Activated naive CD8-positive, alpha-beta T cell treated with anti-CD3 and anti-CD28 coated beads, Interleukin-2, amount 10 ng/mL, durations not matched to agents 7 days and 5 days (primary cell): ENCODE measurements at regions not wholly inside any gene's neighbourhood (a gene's known extent, or its start where the extent isn't known, plus 50 kb on each side); places are given as distances from the start of the nearest gene placed in this dataset.

ENCODE experiments used
- ATAC-seq: fragments of 150-1000 bp; cut with Tn5 transposase; one replicate; pipeline ENCODE4 v1.10.0; 2021; ENCODE audit warnings: low read depth, moderate library complexity
- POLR2A ChIA-PET: fragments of 350-600 bp; sonication (Branson Sonifier 250); formaldehyde crosslinking; loops from one replicate; lab custom pipeline; 2021; ENCODE audit warnings: antibody characterized with exemption; lab: Charles Lee
- DNase-seq: peaks from one replicate; pipeline ENCODE4 v3.0.0; 2021
- H3K27ac Mint-ChIP-seq: one replicate; pipeline ENCODE4 v1.8.0; 2022; ENCODE audit warnings: mild to moderate bottlenecking, mixed read lengths
- H3K27me3 Mint-ChIP-seq: one replicate; pipeline ENCODE4 v1.8.0; 2022; ENCODE audit warnings: mild to moderate bottlenecking, moderate library complexity, mixed read lengths
- H3K36me3 Mint-ChIP-seq: one replicate; pipeline ENCODE4 v1.8.0; 2021; ENCODE audit warnings: mild to moderate bottlenecking, mixed read lengths
- H3K4me1 Mint-ChIP-seq: one replicate; pipeline ENCODE4 v1.8.0; 2021; ENCODE audit warnings: mixed read lengths
- H3K4me3 Mint-ChIP-seq: one replicate; pipeline ENCODE4 v1.8.0; 2022; ENCODE audit warnings: mild to moderate bottlenecking, moderate library complexity, mixed read lengths
- H3K9me3 Mint-ChIP-seq: one replicate; pipeline ENCODE4 v1.8.0; 2021; ENCODE audit warnings: mixed read lengths

GRCh38 chr20:52775786-52776185 is 196.4 kb upstream of the TSHZ2 start:
- Mint-ChIP-seq H3K9me3 (no peaks in the 10 kb centered on the region), H3K27me3 (peaks cover 10% of the 10 kb centered on the region), H3K4me3 (no peak overlapping the region), H3K36me3 (no peaks in the 10 kb centered on the region), H3K4me1 (no peaks in the 10 kb centered on the region), H3K27ac (no peak overlapping the region)
- no peak for DNase-seq
- no peak for ATAC-seq
- POLR2A ChIA-PET, result no interaction called here

GRCh38 chr20:52768694-52769093 is 203.5 kb upstream of the TSHZ2 start:
- H3K9me3 Mint-ChIP-seq, result no peaks in the 10 kb centered on the region
- H3K27ac Mint-ChIP-seq, result no peak overlapping the region
- no peaks in the 10 kb centered on the region for H3K4me1 Mint-ChIP-seq
- ATAC-seq (no peak), DNase-seq (no peak)
- no peaks in the 10 kb centered on the region for H3K27me3 Mint-ChIP-seq
- H3K4me3 Mint-ChIP-seq, result no peak overlapping the region
- POLR2A ChIA-PET, result no interaction called here
- H3K36me3 Mint-ChIP-seq, result no peaks in the 10 kb centered on the region

DNA sequence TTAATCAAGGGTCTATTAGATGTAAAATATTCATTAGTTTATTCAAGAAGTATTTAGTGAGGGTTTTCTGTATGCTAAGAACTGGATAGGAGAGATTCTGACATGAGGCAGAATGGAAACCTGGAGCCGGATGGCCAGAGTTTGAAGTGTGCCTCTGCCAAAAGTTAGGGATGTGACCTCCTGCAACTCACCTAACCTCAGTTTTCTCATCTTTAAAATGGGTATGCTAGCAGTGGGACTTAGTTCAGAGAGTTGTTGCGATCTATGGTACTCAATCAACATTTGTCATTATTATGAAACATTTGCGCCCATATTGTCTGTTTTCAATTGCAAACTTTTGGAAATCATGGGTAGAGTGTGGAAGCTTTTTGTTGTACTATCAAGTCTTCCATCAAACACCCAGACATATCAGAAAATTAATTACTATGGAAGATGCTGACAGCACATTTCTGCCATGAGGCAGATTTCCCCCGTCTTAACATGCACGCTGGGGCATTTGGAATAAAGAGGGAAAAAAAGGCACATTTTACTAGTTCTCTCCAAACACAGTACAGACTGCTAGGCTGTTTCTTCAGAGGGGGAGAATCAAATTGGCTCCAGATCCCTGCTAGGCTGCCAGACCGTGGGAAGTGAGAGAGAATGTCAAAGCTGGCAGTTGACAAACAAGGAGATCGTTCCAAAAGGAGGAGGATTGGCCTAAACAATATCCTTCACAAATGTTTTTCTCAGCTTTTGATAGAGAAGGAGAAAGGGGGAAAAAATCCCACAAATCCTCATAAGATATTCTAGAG is 205.3 kb upstream of the TSHZ2 start:
- Mint-ChIP-seq H3K4me1 (no peaks in the 10 kb centered on the region), H3K27ac (no peak overlapping the region), H3K27me3 (no peaks in the 10 kb centered on the region), H3K9me3 (no peaks in the 10 kb centered on the region), H3K4me3 (no peak overlapping the region), H3K36me3 (no peaks in the 10 kb centered on the region)
- POLR2A ChIA-PET, result no interaction called here
- DNase-seq (no peak), ATAC-seq (no peak)

- H3K4me1 Mint-ChIP-seq, result no peaks in the 10 kb centered on the region
- ATAC-seq (no peak), DNase-seq (no peak)
- no peak overlapping the region for H3K4me3 Mint-ChIP-seq
- H3K36me3 Mint-ChIP-seq, result no peaks in the 10 kb centered on the region
- no peaks in the 10 kb centered on the region for H3K9me3 Mint-ChIP-seq
- H3K27ac Mint-ChIP-seq, result no peak overlapping the region
- H3K27me3 Mint-ChIP-seq, result no peaks in the 10 kb centered on the region
- POLR2A ChIA-PET, result no interaction called here
Observed at GRCh38 chr20:52763321-52763853, 208.8 kb upstream of the TSHZ2 start.

- POLR2A ChIA-PET, result no interaction called here
- no peaks in the 10 kb centered on the region for H3K36me3 Mint-ChIP-seq
- DNase-seq, result no peak
- no peaks in the 10 kb centered on the region for H3K27me3 Mint-ChIP-seq
- no peak overlapping the region for H3K4me3 Mint-ChIP-seq
- H3K4me1 Mint-ChIP-seq, result no peaks in the 10 kb centered on the region
- ATAC-seq, result no peak
- no peak overlapping the region for H3K27ac Mint-ChIP-seq
- no peaks in the 10 kb centered on the region for H3K9me3 Mint-ChIP-seq
Observed at GRCh38 chr20:52761867-52762266, 210.3 kb upstream of the TSHZ2 start.

- no peaks in the 10 kb centered on the region for H3K4me1 Mint-ChIP-seq
- DNase-seq (no peak), ATAC-seq (no peak)
- H3K9me3 Mint-ChIP-seq, result no peaks in the 10 kb centered on the region
- POLR2A ChIA-PET, result no interaction called here
- H3K27me3 Mint-ChIP-seq, result no peaks in the 10 kb centered on the region
- H3K4me3 Mint-ChIP-seq, result no peak overlapping the region
- H3K27ac Mint-ChIP-seq, result no peak overlapping the region
- no peaks in the 10 kb centered on the region for H3K36me3 Mint-ChIP-seq
Observed at GRCh38 chr20:52760791-52761190, 211.4 kb upstream of the TSHZ2 start.

- POLR2A ChIA-PET, result no interaction called here
- no peaks in the 10 kb centered on the region for H3K36me3 Mint-ChIP-seq
- no peaks in the 10 kb centered on the region for H3K27me3 Mint-ChIP-seq
- H3K27ac Mint-ChIP-seq, result no peak overlapping the region
- DNase-seq, result no peak
- H3K4me3 Mint-ChIP-seq, result no peak overlapping the region
- ATAC-seq, result no peak
- no peaks in the 10 kb centered on the region for H3K4me1 Mint-ChIP-seq
- H3K9me3 Mint-ChIP-seq, result no peaks in the 10 kb centered on the region
Observed at GRCh38 chr20:52757411-52757810, 214.7 kb upstream of the TSHZ2 start.

- POLR2A ChIA-PET, result no interaction called here
- Mint-ChIP-seq H3K9me3 (no peaks in the 10 kb centered on the region), H3K4me1 (no peaks in the 10 kb centered on the region), H3K27ac (no peak overlapping the region), H3K4me3 (no peak overlapping the region), H3K36me3 (no peaks in the 10 kb centered on the region), H3K27me3 (no peaks in the 10 kb centered on the region)
- ATAC-seq (no peak), DNase-seq (no peak)
Observed at GRCh38 chr20:52755744-52756143, 216.4 kb upstream of the TSHZ2 start.

- Mint-ChIP-seq H3K4me1 (no peaks in the 10 kb centered on the region), H3K27ac (no peak overlapping the region), H3K36me3 (no peaks in the 10 kb centered on the region), H3K9me3 (no peaks in the 10 kb centered on the region), H3K27me3 (no peaks in the 10 kb centered on the region), H3K4me3 (no peak overlapping the region)
- DNase-seq (no peak), ATAC-seq (no peak)
- POLR2A ChIA-PET, result no interaction called here
Observed at GRCh38 chr20:52754366-52754765, 217.8 kb upstream of the TSHZ2 start.

- ATAC-seq (no peak), DNase-seq (no peak)
- Mint-ChIP-seq H3K27ac (no peak overlapping the region), H3K4me3 (no peak overlapping the region), H3K36me3 (no peaks in the 10 kb centered on the region), H3K4me1 (no peaks in the 10 kb centered on the region), H3K9me3 (no peaks in the 10 kb centered on the region), H3K27me3 (no peaks in the 10 kb centered on the region)
- POLR2A ChIA-PET, result no interaction called here
Observed at GRCh38 chr20:52752023-52752422, 220.1 kb upstream of the TSHZ2 start.

DNA sequence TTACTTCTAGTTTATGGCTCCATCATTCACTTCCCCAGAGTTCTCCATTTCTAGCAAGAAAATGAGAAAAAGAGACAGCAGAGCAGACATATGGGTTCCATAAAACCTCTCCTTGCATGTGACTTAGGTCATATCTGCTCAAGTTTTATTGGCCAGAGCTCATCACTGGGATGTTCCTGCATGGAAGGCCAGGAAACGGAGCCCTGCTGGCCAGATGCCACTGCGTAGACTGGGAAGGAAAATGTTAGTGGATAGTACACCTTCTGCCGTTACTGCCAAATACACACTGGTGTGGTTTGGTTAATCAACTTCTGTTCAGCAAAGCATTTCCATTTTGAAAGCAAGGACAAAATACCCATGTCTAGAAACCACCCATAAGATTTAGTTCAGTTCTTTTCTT is 220.6 kb upstream of the TSHZ2 start:
- ATAC-seq (no peak), DNase-seq (no peak)
- H3K27me3 Mint-ChIP-seq, result no peaks in the 10 kb centered on the region
- no peaks in the 10 kb centered on the region for H3K9me3 Mint-ChIP-seq
- H3K4me1 Mint-ChIP-seq, result no peaks in the 10 kb centered on the region
- POLR2A ChIA-PET, result no interaction called here
- H3K27ac Mint-ChIP-seq, result no peak overlapping the region
- H3K36me3 Mint-ChIP-seq, result no peaks in the 10 kb centered on the region
- H3K4me3 Mint-ChIP-seq, result no peak overlapping the region

DNA sequence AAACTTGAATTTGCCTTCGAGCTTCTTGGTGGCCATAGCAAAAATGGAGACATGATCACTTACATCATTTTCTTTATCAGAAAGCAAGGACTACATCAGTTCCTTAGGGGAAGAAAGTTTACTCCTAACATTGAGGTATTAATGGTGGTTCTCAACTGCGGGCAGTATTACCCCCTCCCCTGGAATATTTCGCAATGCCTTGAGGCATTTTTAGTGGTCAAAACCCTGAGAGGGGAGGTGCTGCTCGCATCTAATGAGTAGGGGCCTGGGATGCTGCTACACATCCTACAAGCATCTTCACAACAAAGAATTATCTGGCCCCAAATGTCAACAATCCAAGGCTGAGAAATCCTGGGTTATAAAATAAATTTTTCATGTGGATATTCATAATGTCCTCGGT is 222.2 kb upstream of the TSHZ2 start:
- H3K36me3 Mint-ChIP-seq, result no peaks in the 10 kb centered on the region
- no peaks in the 10 kb centered on the region for H3K9me3 Mint-ChIP-seq
- no peaks in the 10 kb centered on the region for H3K4me1 Mint-ChIP-seq
- no peak overlapping the region for H3K27ac Mint-ChIP-seq
- POLR2A ChIA-PET, result no interaction called here
- no peak overlapping the region for H3K4me3 Mint-ChIP-seq
- DNase-seq, result no peak
- ATAC-seq, result no peak
- H3K27me3 Mint-ChIP-seq, result no peaks in the 10 kb centered on the region

DNA sequence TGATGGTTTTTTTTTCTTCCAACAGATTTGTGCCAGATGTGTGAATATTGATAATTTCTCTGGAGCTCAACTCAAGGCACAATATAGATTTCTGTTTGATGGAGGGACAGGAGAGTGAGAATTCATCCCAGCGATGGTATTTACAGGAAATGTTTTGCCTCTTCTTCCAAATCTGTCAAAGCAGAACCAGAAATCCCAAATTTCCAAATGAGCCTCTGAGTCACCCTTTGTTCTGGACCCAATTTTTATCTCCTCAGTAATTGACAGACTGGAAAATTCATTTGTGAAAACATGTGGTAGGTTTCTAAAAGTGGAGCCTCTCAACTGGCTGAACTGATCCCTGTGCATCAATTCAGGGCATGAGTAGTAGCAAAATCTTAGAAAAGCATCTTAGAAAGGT is 223.2 kb upstream of the TSHZ2 start:
- ATAC-seq, result no peak
- no peaks in the 10 kb centered on the region for H3K9me3 Mint-ChIP-seq
- no peak overlapping the region for H3K4me3 Mint-ChIP-seq
- no peaks in the 10 kb centered on the region for H3K36me3 Mint-ChIP-seq
- POLR2A ChIA-PET, result no interaction called here
- no peaks in the 10 kb centered on the region for H3K4me1 Mint-ChIP-seq
- no peaks in the 10 kb centered on the region for H3K27me3 Mint-ChIP-seq
- H3K27ac Mint-ChIP-seq, result no peak overlapping the region
- DNase-seq, result no peak

DNA sequence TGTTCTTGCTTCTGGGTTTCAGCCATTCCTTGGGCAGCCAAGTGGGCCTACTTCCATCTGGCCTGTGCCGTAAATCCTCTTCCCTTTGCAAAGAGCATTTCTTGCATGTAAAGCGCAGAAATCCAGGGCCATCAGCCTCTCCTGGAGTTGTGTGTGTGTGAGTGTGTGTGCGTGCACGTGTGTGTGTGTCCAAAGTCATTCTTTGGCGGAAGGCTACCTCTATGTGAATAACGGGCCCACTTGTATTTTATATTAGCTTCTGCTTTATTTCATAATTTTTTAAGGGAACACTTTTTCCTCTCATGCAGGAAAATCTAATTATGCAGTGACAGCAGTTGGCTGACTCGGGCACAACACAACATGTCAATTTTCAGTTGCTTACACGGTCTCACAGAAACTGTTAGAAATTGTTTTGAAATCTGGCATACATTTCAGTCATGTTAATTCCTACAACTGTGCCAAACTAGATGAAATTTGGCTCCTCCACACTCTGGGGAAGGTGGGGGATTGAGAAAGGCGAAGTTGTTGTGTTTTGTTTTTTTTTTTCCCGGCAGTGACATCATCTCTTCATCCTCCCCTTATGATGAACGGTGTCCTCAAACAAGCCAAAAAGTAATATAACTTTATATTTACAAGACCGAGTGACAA is 223.7 kb upstream of the TSHZ2 start:
- H3K36me3 Mint-ChIP-seq, result no peaks in the 10 kb centered on the region
- POLR2A ChIA-PET, result no interaction called here
- no peaks in the 10 kb centered on the region for H3K4me1 Mint-ChIP-seq
- no peak overlapping the region for H3K27ac Mint-ChIP-seq
- no peaks in the 10 kb centered on the region for H3K9me3 Mint-ChIP-seq
- DNase-seq, result no peak
- H3K4me3 Mint-ChIP-seq, result no peak overlapping the region
- ATAC-seq, result no peak
- peaks cover 2% of the 10 kb centered on the region for H3K27me3 Mint-ChIP-seq
